HG03196 (cell line): ENCODE measurements at regions not wholly inside any gene's neighbourhood (a gene's known extent, or its start where the extent isn't known, plus 50 kb on each side); places are given as distances from the start of the nearest gene placed in this dataset.

Source experiments
- ATAC-seq: cut with Tn5 transposase; IDR thresholded peaks from one replicate; pipeline ENCODE4 v1.9.1; 2021; ENCODE audit not compliant: unreplicated experiment

- ATAC-seq, result no peak
Observed at GRCh38 chr1:75984781-75985180, 52.6 kb upstream of the ASB17 start.

GRCh38 chr1:75985827-75986226 lies 53.6 kb upstream of the ASB17 start:
- peak; percentile 92 for ATAC-seq

- no peak for ATAC-seq
Observed at GRCh38 chr1:75986478-75986877, 54.3 kb upstream of the ASB17 start.

GRCh38 chr1:75989121-75989520 lies 56.9 kb upstream of the ASB17 start:
- ATAC-seq, result no peak

- no peak for ATAC-seq
Observed at GRCh38 chr1:75990686-75991085, 58.5 kb upstream of the ASB17 start.

- ATAC-seq, result peak; percentile 92
Observed at GRCh38 chr1:75991497-75992114, 59.4 kb upstream of the ASB17 start.

- ATAC-seq, result no peak
Observed at GRCh38 chr1:75992312-75992711, 60.1 kb upstream of the ASB17 start.

GRCh38 chr1:75993661-75994060 lies 61.5 kb upstream of the ASB17 start:
- ATAC-seq, result no peak

GRCh38 chr1:75996196-75996595 lies 64.0 kb upstream of the ASB17 start:
- ATAC-seq, result no peak

- ATAC-seq, result no peak
Observed at GRCh38 chr1:75999034-75999433, 66.8 kb upstream of the ASB17 start.

GRCh38 chr1:76003946-76004345 lies 70.6 kb upstream of the ST6GALNAC3 start:
- no peak for ATAC-seq

GRCh38 chr1:76005765-76006164 lies 68.8 kb upstream of the ST6GALNAC3 start:
- ATAC-seq, result no peak

- no peak for ATAC-seq
Observed at GRCh38 chr1:76006234-76006633, 68.3 kb upstream of the ST6GALNAC3 start.

- no peak for ATAC-seq
Observed at GRCh38 chr1:76010802-76011201, 63.7 kb upstream of the ST6GALNAC3 start.

- no peak for ATAC-seq
Observed at GRCh38 chr1:76012341-76013205, 62.0 kb upstream of the ST6GALNAC3 start.

GRCh38 chr1:76013206-76013581 lies 61.4 kb upstream of the ST6GALNAC3 start:
- ATAC-seq, result no peak

GRCh38 chr1:76015478-76016103 lies 59.0 kb upstream of the ST6GALNAC3 start:
- no peak for ATAC-seq

GRCh38 chr1:76018045-76018444 lies 56.5 kb upstream of the ST6GALNAC3 start:
- no peak for ATAC-seq

GRCh38 chr1:76021846-76022245 lies 52.7 kb upstream of the ST6GALNAC3 start:
- ATAC-seq, result no peak

GRCh38 chr1:76023669-76024435 lies 50.7 kb upstream of the ST6GALNAC3 start:
- no peak for ATAC-seq
